SK-N-SH (cell line): ENCODE measurements at regions not wholly inside any gene's neighbourhood (a gene's known extent, or its start where the extent isn't known, plus 50 kb on each side); places are given as distances from the start of the nearest gene placed in this dataset.

Experiments used
- CTCF ChIP-seq: fragments of 200-600 bp; sonication (generic); IDR thresholded peaks from 2 replicates; pipeline ENCODE4 v1.6.1; 2017; ENCODE audit warnings: antibody characterized with exemption, mild to moderate bottlenecking, moderate library complexity
- EP300 ChIP-seq, 2 experiments: IDR thresholded peaks; 2 replicates each; pipeline versions ENCODE4 v1.4.0 to v1.6.1; 2012; ENCODE audit warnings: borderline replicate concordance in 1 of 2, low read depth in 1 of 2, low read length in 1 of 2
- JUND ChIP-seq: IDR thresholded peaks from 2 replicates; pipeline ENCODE4 v1.4.0; 2012
- NFIC ChIP-seq: IDR thresholded peaks from 2 replicates; pipeline ENCODE4 v1.4.0; 2012; ENCODE audit warnings: borderline replicate concordance
- RFX5 ChIP-seq: IDR thresholded peaks from 2 replicates; pipeline ENCODE4 v1.6.1; 2012; ENCODE audit warnings: mild to moderate bottlenecking, improper control_type of control experiment, low read length
- TF ChIP-seq, protein P1 (sequence below): IDR thresholded peaks from 2 replicates; pipeline ENCODE4 v1.6.1; 2012; ENCODE audit warnings: mild to moderate bottlenecking, low read depth, low read length, moderate library complexity
- TF ChIP-seq, protein P2 (sequence below): fragments of 150-350 bp; IDR thresholded peaks from 2 replicates; pipeline ENCODE4 v1.6.1; 2017; ENCODE audit warnings: antibody characterized with exemption, low read length, low read depth, borderline replicate concordance

- TF ChIP-seq CTCF (no peak), EP300 (IDR thresholded peaks at IDR 0.05; ENCODE audit: borderline replicate concordance in 1 of 2, low read depth in 1 of 2, low read length in 1 of 2) (no peak), JUND (no peak), RFX5 (no peak), NFIC (no peak)
- TF ChIP-seq, protein P1, sequence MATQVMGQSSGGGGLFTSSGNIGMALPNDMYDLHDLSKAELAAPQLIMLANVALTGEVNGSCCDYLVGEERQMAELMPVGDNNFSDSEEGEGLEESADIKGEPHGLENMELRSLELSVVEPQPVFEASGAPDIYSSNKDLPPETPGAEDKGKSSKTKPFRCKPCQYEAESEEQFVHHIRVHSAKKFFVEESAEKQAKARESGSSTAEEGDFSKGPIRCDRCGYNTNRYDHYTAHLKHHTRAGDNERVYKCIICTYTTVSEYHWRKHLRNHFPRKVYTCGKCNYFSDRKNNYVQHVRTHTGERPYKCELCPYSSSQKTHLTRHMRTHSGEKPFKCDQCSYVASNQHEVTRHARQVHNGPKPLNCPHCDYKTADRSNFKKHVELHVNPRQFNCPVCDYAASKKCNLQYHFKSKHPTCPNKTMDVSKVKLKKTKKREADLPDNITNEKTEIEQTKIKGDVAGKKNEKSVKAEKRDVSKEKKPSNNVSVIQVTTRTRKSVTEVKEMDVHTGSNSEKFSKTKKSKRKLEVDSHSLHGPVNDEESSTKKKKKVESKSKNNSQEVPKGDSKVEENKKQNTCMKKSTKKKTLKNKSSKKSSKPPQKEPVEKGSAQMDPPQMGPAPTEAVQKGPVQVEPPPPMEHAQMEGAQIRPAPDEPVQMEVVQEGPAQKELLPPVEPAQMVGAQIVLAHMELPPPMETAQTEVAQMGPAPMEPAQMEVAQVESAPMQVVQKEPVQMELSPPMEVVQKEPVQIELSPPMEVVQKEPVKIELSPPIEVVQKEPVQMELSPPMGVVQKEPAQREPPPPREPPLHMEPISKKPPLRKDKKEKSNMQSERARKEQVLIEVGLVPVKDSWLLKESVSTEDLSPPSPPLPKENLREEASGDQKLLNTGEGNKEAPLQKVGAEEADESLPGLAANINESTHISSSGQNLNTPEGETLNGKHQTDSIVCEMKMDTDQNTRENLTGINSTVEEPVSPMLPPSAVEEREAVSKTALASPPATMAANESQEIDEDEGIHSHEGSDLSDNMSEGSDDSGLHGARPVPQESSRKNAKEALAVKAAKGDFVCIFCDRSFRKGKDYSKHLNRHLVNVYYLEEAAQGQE, result no peak
- TF ChIP-seq, protein P2, sequence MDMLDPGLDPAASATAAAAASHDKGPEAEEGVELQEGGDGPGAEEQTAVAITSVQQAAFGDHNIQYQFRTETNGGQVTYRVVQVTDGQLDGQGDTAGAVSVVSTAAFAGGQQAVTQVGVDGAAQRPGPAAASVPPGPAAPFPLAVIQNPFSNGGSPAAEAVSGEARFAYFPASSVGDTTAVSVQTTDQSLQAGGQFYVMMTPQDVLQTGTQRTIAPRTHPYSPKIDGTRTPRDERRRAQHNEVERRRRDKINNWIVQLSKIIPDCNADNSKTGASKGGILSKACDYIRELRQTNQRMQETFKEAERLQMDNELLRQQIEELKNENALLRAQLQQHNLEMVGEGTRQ, result no peak
These were observed 118.3 kb upstream of the ADAMTS18 start for GRCh38 chr16:77553130-77553529.
